ENCODE measurements at regions not wholly inside any gene's neighbourhood (a gene's known extent, or its start where the extent isn't known, plus 50 kb on each side); places are given as distances from the start of the nearest gene placed in this dataset.

DNA sequence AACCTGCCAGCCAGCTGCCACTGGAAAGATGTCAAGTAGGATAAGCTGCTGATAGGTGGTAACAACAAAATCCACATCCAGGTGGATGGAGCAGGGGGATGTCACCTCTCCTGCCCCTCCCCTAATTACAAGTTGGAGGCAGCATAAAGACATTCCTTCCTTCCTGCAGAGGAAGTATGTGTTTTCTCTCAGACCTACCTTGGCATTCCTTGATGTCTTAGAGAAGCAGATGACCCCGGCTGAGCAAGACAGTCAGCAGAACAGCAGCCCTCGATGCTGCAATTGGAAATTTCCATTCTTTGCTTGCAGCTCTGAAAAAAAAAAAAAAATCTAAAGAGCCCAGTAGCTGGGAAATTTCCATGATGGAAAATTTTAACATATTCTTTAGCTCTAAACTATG lies 137.5 kb upstream of the MKLN1 start:
- no peak for DNase-seq

DNA sequence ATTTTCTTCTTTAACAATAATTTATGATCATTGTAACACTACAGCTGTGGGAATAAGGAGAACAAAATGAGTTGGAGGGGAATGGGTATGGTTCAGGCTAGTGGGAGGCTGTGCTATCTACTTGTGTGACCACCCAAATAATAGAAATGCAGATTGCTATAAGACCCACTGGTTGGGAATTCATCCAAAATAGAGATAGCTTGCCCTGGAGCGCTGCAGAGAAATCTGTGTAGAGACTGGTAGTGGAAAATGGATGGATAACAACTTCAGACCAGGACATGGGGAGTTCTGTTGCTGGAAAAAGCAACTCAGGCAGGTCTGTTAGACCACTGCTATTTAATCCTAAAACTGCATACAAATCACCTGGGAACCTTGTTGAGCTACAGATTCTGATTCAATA lies 137.1 kb upstream of the MKLN1 start:
- DNase-seq = no peak

DNA sequence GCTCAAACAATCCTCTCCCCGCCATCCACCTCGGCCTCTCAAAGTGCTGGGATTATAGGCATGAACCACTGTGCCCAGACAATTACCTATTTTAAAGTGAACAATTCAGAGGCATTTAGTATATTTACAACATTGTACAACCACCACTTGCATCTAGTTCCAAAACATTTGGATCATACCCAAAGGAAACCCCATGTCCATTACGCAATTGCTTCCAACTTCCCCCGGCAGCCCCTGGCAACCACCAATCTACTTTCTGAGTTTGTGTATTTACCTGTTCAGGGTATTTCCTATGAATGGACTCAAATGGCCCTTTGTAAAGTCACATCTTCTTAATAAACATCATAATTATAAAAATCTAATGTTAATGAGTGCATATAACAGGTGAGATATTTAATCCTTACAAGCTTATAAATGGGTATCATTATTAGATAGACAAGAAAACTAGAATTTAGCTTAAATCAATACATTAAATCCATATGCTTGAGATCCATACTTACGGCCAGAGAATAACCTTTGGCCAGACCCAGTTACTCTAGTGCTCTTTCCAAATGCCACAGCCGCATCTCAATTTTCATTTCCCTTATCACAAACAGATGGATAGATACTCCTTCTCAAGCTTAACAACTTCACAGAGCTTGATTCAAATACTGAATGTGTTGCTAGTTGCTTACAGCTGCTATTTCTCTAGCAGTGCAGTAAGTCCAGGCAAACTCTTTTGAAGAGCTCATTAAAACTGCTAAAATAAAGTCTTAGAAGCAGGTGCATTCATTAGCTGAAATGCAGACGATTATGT lies 133.4 kb upstream of the MKLN1 start:
- DNase-seq = no peak

DNA sequence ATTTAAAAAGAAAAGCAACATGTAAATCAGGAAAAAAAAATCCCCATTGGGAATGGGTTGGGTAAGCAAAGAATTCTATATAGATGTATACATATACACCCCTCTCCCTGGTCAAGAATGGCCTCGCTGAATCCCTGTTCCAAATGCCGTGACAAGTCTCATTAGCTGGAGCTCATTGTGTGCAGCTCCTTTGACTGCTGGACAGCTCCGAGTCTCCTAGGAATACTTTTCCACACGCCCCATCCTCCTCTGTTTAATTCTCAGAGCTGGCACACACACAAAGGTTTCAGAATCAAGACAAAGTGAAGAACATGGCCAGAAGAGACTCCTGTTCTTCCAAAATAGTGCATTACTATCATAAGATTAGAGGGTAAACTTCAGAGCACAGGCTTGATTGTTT lies 130.9 kb upstream of the MKLN1 start:
- DNase-seq = peak; percentile 42

DNA sequence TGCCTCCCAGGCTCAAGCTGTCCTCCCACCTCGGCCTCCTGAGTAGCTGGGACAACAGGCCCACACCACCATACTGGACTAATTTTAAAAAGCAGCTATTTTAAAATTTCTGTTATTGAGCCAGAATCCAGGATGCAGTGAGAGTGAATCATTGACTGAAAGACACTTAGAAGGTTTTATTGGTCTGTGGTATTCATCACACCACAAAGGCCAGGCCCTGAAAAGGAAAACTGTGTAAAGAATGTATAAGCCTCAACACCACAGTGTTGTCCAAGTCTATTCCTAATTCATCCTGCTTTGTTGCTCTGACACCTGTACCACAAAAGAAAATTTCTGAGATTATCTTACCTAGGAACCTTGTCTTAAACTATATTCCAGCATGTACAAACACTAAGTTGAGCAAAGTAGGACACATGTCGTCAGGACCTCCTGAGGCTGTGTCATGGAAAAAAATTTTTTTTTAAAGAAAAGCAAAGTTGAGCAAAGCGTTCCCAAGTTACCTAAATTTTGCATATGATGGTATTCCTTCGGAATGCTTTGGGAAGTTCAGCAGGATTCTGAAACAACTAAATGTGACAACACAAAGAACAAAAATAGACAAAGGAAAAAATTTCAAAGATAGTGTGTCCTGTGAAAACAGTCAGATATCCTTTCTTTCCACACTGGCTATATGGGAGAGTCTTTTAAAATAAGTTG lies 129.6 kb upstream of the MKLN1 start:
- DNase-seq = peak; percentile 78

DNA sequence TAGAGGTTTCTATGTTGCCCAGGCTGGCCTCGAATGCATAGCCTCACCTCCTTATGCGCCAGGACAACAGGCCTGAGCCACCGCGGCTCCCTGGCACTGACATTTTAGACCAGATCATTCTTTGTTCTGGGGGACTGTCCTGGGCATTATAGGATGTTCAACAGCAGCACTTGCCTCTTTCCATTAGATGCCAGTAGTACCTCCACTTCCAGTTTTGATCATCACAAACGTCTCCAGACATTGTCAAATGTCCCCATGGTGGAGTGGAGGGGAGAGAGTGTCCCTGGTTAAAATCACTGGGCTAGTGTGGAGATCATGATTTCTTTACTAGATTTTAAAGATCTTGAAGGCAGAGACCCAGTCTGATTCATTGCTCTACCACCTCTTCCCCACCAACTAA lies 125.2 kb upstream of the MKLN1 start:
- no peak for DNase-seq

DNA sequence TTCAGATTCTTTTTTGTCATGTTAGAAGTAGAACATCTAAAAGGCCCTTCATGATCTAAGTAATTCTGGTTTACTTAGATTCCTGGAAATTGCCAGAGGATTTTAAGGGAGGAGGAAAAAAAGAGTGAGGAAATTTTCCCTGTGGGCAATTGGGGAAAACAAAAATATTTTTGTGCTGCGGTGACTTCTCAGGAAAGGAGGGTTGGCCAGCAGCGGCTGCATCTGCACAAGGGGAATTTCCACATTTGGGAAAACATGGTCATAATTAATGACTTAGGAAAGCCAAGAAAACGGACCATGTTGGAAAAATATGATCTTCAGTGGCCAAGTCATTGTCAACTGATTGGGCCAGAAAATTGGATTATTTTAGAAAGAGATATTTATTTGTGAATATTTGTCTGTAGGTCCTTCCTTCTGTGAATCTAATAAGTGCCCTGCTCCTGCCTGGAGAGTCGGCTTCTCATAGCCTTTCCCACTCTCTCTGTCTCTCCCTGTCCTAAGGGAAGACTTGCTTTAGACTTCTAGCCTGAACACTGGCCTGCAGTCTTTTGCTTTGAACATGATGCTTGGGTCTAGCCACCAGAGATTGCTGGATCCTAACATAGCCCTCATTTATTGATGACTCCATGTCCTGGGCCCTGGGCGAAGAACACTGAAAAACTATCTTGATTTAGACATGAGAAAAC lies 124.2 kb upstream of the MKLN1 start:
- DNase-seq = no peak

DNA sequence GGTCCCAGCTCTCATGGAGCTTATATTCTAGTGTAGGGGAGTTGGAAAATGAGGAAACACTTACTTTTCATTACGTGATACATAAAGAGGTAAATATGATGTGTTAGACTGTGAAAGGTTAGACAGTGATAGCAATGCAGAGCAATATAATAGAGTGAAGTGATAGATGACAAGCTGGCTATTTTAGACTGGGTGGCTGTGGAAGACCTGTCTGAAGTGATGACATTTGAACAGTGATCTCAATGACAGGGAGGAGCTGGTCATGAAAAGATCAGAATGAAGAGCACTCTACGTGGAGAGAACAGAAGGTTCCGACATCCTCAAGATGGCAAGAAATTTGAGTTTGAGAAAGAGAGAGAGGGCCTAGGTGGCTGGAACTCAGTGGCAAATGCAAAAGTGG lies 118.9 kb upstream of the MKLN1 start:
- DNase-seq = no peak

DNA sequence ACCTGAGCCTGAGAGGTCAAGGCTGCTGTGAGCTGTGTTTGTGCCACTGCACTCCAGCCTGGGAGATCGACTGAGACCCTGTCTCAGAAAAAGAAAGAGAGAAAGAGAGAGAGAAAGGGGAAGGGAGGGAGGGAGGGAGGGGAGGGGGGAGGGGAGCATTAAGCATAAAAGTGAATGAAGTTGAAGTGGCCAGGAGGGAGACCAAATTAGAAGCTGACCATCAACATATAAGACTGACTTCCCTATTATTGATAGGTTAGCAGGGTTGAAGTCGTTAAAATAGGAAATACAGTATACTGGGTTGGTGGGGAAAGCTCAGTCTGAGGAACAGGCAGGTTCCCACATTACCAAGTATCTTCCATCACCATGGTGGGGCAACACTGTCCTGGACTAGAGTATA lies 117.1 kb upstream of the MKLN1 start:
- no peak for DNase-seq

DNA sequence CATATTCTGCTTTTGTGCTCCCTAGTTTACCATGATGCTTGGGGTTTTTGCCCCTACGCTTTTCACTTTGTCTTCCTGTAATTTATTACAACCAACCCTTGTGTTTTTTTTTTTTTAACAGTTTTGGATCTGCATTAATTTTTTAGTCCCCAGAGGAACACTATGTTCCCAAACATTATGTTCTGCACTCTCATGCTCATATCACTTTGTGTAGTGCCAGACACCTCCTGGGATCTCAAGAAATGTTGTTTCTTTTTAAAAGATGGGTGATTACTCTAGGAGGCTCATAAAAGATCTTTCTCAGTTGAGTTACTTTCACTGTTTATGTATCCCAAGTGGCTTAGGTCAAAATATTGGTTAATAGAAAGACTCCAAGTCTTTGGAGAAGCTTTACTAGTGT lies 116.2 kb upstream of the MKLN1 start:
- no peak for DNase-seq

DNA sequence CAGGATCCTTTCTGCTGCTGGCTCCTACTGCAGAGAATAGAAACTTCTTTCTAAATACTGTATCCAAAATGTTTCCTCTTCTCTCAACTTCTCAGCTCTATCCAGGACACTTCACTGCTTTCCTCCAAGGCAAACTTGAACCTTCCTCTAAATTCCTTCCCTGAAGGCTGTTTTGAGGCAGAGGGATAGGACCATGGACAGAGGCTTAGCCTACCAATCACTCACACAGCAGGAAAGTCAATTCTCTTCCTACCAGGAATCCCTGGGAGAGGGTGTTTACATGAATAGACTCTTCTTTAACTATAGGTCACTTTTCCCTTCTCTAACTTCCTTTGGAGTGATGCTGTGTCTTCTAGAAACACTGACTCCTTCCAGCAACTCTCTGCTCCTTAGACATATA lies 115.6 kb upstream of the MKLN1 start:
- DNase-seq = peak; percentile 31

DNA sequence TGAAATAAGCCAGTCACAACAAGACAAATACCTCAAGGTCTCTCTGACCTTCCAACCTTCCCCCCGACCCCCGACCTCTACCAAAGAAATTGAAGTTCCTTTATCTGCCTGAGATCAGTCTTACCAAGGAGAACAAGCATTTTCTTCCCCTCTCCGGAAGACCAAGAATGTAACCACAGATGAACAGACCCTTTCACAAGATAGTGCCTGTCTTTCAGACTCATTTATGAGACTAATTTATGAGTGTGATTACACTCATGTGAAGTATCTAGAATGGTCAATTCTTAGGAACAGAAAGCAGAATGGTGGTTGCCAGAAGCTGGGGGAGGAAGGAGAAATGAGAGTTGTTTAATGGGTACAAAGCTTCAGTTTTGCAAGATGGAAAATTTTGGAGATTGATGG lies 108.9 kb upstream of the MKLN1 start:
- no peak for DNase-seq

DNA sequence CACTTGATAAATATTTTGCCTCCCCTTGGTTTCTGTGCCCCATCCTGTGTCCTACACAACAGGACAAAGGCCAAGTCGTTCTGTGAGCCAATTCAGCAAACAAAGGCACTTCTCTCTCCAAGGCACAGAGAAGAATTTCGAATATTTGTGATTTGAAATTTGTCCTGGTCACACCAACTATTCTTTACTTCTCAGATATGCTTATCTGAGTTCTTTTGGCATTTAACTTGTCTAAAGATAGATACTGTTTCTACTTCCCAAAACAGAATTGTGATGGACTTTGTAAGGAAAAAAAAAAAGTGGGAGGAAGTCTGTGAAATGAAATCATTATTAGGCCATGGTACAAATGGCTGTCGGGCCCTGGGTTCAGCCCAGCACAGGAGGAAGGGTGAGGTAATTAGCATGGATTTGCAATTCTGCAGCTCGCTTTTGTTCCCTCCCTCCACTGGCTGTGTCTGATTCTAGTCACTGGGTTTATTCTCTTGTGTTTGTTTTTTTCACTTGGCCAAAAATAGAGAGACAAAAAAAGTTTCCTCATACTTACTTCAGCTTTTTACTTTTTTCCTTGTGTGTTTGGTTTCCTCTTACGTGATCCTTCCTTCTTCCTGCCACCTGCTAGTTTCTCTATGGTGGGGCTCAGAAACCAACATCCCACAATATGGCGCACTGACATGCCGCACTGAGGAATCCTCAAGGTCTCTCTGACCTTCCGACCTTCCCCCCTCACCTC lies 108.2 kb upstream of the MKLN1 start:
- DNase-seq = no peak

DNA sequence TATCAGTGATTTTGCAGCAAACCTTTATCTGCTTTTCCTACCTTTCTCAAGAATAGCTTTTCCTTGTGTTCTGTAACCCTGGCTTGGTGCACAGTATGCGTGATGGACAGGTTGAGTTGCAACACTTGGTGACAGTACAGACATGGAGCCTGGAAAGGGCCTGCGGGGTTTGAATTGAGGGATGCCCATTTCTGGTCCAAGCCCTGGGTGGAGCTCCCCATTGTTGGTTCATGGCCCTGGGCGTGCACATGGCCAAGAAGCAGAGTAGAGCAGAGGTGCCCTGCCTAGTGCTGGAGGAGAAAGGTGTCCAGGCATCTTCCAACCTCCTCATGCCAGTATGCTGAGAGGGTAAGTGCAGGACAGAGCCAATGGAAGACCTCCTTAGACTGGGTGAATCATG lies 106.6 kb upstream of the MKLN1 start:
- DNase-seq = no peak

DNA sequence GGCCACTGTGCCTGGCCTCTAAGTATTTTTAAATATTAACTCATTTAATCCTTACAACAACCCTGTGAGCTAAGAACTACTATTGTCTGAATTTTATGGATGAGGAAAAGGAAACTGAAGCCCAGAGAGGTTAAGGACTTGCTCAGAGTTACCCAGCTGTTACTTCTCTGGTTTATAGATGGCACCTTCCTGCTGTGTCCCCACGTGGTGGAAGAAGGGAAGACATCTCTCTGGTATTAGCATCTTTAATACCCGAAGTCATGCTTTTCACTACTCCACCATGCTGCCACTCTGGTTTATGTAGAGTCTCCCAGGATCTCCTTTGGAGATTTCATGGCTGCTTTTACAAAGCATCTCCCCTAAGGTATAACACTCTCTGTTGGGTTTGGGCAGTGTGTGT lies 105.5 kb upstream of the MKLN1 start:
- no peak for DNase-seq

DNA sequence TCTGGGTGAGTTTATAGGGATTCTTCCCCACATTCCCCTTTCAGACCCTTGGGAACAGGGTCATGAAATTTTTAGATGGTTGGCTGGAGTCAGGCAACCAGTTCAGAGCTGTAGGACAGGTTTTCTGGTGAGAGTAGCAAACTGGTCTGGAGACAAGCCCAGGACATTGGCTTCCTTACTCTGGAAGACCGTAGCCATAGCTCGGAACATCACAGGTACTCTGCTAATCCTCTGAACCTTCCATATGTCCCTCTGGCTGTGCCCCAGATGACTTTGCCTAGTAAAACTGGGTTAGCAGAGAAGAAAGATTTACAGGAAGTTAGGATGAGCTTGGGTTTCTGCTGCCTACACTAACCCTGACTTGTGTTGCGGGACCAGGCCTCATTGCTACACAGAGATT lies 104.5 kb upstream of the MKLN1 start:
- DNase-seq = no peak

DNA sequence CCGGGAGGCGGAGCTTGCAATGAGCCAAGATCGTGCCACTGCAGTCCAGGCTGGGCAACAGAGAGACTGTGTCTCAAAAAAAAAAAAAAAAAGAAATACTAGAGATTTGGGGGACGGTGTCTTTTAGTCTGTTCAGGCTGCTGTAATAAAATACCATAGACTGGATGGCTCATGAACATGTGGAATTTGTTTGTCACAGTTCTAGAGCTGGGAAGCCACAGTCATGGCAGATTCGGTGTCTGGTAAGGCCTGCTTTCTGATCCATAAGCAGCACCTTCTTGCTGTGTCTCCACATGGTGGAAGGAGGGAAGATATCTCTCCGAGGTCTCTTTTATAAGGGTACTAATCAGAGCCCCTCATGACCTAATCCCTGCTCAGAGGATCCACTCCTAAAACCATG lies 102.7 kb upstream of the MKLN1 start:
- DNase-seq = peak; percentile 44

DNA sequence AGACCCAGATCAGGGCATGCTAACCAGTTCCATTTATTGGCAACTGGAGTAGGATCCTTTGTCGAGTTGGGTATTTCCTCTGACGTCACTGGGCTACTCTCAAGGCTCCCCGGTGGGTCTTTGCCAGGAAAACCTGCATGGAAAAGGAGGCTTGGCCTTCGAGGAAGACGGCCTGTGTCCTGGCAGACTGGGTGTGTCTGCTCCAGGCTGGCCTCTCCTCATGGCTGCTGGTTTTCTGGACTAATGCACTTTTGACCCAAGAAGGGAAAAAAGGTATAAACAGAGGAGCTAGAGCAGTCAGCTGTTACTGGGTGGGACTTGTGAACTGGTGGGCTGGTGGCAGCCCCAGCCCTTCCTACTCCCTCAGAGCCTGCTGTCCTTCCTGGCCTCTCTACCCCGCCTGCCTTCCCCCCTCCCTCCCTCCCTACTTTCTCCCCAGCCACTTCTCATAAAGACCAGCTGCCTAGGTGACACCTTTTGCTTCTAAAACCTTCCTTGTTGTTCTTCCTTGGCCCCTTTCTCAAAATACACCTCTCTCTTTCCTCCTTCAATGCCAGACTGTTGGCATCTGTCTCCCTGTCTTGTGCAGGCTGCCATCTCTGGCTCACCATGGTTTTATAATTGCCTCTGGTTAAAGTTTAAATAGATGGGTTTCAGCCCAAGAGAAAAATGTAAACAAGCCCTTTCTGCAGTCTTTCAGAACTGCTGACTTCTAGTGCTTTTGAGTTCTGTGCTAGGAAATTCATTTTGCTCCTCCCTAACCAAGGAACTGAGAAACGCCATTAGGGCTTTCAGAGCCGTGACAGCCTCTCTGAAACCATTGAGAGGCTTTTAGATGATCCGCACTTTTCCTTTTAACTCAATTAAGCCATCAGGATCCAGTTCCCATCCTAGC lies 101.8 kb upstream of the MKLN1 start:
- peak; percentile 16 for DNase-seq

DNA sequence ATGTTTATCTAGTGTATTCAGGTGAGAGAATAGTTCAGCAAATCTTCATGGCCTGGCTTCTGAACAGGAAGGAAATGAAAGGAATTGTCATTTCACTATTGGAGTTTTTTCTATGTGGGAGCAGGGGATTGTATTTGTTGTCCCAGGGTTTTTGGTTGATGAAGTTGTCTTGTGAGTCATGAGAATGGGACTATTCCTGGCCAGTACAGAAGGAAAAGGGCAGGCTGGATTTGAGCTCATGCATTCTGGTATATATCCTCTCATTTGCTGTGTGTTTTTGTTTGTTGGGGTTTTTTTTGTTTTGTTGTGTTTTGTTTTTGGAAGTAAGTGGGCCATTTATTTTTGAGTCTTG lies 101.2 kb upstream of the MKLN1 start:
- DNase-seq = no peak

DNA sequence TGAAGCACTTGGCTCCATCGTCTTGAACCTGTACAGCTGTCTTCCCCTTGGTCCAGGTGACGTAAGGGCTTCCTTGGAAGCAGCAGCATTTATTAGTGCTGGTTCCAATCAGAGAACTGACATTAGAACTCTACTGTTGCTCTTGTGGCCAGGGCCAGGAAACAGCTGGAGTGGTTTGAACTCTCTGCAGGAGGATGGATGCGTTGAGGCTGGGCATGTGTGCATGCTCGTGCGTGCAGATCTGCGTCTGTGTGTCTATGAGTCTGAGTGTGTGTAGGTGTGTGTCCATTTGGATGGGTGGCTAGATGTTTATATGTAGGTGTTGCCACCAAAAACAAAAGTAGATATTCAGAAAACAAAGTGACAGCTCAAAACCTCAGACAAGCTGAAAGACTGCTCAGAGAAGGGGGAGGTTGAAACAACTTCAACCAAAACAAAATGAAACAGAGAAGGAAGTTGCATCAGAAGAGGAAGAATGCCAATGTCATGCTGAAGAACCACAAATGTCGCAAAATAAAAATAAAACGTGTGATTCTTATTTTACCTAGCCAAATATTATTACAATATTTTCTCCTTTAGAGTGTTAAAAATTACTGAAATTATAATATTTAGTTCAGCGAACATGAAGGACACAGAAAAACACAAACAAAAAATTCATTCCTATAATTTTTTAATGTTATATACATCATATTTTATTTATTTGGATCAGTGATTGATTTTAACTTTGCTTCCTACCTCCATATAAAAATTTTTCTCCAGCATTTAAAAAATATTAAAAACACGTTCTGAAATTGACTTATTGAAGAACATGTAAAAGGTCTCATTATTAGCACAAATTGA lies 96.1 kb upstream of the MKLN1 start:
- DNase-seq = peak; percentile 71

DNA sequence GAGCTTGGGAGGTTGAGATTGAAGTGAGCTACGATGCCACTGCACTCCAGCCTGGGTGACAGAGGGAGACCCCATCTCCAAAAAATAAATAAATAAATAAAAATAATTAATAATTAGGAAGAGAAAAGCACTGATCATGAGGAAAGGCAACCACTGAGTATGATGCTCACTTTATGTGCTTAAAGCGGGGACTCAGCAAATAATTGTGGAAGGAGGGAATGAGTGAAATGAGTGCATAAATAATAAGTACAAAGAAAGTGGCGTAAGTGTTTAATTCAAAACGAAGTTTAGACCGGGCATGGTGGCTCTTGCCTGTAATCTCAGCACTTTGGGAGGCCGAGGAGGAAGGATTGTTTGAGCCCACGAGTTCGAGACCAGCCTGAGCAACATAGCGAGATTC lies 94.9 kb upstream of the MKLN1 start:
- no peak for DNase-seq

Measured in fibroblast of skin of abdomen (primary cell).